Skin of body (tissue), 1 donor: ENCODE measurements at regions not wholly inside any gene's neighbourhood (a gene's known extent, or its start where the extent isn't known, plus 50 kb on each side); places are given as distances from the start of the nearest gene placed in this dataset.
"Not testable (repeated sequence)": the region's sequence is repeated elsewhere in the genome, so short reads cannot be mapped to it uniquely, and the experiment has no call there.

Experiments used
- DNase-seq: peaks from one replicate; lab custom pipeline; 2025; lab: John Stamatoyannopoulos, UW

DNA sequence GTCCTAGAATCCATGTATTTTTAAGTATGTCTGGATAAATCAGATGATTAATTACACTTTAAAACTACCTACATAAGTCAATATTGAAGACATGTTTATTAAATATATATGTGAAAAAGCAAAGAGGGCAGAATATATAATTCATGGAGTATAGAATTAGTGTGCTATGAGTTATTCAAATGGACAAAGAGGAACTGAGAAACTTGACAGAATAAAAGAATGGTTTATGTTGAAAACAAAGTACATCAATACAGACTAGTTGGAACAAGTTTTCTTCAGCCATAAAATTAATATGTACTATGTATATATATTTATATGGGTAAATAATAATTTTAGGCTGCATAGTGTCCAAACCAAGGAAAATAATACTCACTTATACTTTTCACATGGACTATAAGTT lies 173.5 kb downstream of the NPFFR2 start:
- no peak for DNase-seq

GRCh38 chr4:72205831-72206230 lies 174.0 kb downstream of the NPFFR2 start:
- DNase-seq, result no peak

GRCh38 chr4:72207196-72207595 lies 175.4 kb downstream of the NPFFR2 start:
- DNase-seq, result no peak

GRCh38 chr4:72208421-72209075 lies 176.7 kb downstream of the NPFFR2 start:
- DNase-seq, result no peak

DNA sequence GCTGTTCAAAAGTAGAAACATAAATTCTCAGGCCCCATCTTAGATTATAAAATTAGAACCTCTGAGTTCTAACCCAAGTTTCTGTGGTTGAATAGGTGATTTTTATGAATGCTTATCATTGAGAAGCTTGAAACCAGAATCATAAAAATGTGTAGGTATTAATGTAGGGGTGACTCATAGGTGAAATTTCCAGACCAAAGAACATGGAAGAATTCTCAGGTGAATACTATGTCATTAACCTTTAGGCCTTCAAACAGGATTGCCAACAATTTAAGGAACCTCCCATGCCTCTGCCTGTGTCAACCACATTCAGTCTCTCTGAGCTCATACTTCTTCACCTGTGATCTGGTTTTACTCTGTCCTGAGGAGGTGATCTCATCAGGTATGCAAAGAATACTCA lies 177.8 kb downstream of the NPFFR2 start:
- DNase-seq, result no peak

GRCh38 chr4:72213763-72214162 lies 182.0 kb downstream of the NPFFR2 start:
- not testable (repeated sequence) for DNase-seq

DNA sequence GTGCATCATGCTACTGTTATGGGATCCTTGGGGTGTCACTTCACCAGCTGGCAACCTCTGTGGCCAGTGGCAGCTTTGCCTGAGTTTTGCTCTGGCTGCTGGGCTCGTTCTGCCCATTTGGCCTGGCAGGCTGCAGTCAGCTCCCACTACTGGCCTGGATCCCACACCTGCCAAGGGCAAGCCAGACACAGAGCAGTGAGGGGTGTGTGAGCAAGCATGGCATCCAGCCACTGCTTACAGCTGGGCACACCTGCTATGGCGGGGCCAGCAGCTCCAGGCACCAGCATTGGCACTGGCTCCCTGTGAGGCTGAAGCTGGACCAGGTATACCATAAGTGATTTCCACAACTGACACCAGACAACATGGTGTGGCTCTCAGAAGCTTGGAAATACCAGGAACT lies 183.4 kb downstream of the NPFFR2 start:
- no peak for DNase-seq

GRCh38 chr4:72216539-72217277 lies 184.9 kb downstream of the NPFFR2 start:
- no peak for DNase-seq

- DNase-seq, result peak; percentile 51
Observed at GRCh38 chr4:72218953-72219352, 187.2 kb downstream of the NPFFR2 start.
